ENCODE measurements at regions not wholly inside any gene's neighbourhood (a gene's known extent, or its start where the extent isn't known, plus 50 kb on each side); places are given as distances from the start of the nearest gene placed in this dataset.
"Not testable (repeated sequence)": the region's sequence is repeated elsewhere in the genome, so short reads cannot be mapped to it uniquely, and the experiment has no call there.

DNA sequence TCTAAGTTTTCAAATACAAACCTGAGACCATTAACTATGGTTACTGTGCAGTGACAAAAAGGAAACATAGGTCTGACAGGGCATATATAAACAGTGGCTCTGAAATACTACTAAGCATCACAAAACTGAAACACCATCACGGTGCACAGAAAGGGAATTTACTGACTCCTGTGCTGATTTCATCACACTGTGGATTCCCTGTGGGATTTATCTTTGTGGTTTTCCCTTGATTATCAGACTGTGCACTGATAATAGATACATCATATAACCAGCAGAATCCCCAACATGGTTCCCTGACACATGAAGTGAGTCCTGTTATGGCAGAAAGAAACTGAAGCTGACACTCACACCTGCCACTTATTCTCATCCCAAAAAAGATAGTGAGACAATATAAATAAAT, 676.3 kb upstream of the KCND2 start:
- DNase-seq (ENCODE audit: low spot score): no peak

DNA sequence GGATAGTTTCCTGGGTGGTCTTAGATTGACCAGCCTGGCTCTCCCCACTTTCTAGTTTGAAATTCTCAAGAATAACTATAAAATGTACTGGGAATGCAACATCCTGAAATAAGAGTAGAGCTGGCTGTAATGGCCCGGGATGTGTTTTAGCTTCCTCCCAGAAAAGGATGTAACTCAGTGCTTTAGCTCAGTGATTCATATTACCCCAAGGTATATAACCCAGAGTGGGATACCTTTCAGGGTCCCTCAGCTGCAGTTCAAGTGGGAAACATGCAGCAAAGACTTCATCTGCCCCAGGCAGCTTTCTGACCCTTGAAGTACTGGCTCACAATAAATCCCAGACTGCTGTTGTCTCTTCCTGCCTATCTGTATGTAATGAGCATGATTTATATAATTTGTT, 666.7 kb upstream of the KCND2 start:
- no peak for DNase-seq (ENCODE audit: low spot score)

DNA sequence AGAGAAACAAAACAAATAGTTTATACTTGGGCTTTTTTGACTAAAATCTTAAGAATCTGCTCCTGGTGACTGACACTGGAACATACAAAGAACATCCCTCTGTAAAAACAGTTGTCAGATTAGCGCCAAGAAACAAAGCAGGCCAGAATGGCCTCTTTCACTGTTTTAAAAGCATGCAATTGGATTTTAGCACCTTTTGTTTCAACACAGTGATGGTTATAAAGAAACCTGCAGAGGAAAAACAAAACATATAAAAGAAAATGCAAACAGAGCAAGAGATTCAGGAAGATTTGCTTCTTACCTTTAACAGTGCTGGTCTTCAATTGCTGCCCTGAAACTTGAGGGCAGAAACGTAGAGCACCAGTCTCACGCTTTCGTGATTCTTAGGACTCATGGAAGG, 652.2 kb upstream of the KCND2 start:
- DNase-seq (ENCODE audit: low spot score): no peak

DNA sequence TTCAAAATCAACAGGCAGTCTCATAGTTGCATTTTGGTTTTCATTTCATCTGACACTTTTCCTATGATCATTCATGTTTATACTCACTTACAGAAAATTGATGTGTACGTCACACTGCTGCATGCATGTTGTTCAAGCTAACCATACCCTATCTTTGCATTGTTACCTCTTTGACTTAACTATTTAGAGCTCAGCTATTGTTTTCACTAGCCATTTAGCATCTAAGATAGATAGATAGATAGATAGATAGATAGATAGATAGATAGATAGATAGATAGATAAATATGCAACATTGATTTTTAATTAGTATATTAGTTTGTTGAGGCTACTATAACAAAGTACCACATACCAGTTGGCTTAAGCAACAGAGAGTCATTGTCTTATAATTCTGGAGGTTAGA, 649.5 kb upstream of the KCND2 start:
- no peak for DNase-seq (ENCODE audit: low spot score)

DNA sequence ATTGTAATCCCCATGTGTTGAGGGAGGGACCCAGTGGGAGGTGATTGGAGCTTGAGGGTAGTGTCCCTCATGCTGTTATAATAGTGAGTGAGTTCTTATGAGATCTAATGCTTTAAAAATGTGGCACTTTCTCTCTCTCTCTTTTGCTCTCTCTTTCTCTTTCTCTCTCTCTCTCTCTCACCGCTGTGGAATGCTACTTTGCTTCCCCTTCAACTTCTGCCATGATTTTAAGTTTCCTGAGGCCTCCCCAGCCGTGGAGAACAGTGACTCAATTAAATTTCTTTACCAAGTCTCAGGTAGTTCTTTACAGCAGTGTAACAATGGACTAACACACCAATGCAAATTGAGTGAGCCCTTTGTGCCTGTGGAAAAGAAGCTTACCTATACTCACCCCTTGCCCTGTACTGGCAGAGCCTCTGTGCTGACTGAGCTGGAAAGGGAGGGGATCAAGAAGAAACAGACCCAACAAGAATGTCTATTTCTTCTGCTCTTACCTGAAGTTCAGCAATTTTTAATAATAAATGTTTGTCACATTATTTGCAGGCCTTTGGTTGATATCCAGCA, 642.5 kb upstream of the KCND2 start:
- DNase-seq (ENCODE audit: low spot score): no peak

DNA sequence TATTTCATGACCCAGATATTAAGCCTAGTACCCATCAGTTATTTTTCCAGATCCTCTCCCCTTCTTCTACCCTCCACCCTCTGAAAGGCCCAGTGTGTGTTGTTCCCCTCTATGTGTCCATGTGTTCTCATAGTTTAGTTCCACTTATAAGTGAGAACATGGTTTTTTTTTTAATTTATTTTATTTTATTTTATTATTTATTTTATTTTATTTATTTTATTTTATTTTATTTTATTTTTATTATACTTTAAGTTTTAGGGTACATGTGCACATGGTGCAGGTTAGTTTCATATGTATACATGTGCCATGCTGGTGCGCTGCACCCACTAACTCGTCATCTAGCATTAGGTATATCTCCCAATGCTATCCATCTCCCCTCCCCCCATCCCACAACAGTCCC, 639.2 kb upstream of the KCND2 start:
- not testable (repeated sequence) for DNase-seq (ENCODE audit: low spot score)

DNA sequence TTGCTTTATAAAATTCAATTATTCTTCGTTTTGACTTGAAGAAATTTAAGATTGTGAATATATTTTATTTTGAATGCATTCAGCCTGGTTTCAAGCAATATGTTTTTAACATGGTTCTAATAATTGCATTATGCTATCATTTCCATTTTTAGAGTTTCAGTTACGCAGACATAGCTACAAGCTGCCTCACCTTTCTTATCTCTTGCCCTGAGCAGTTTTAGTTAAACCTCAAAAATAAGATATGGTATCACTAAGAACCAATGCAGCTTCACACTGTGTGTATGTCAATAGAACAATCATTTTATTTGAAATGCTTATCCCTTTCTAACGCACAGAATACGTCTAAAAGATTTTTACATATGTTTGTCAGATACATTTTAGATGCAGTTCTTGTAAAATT, 632.6 kb upstream of the KCND2 start:
- no peak for DNase-seq (ENCODE audit: low spot score)

DNA sequence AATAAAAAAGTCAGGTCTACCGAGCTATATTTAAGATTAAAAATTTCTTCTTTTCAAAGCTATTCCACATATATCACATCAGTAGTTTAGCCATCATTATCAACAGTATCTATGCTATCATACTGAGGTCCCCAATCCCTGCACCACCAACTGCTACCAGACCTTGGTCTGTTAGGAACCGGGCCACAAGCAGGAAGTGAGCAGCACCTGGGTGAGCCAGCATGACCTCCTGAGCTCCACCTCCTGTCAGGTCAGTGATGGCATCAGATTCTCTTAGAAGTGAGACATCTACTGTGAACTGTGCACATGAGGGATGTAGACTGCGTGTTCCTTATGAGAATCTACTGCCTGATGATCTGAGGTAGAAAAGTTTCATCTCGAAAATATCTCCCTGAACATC, 632.1 kb upstream of the KCND2 start:
- DNase-seq (ENCODE audit: low spot score): no peak

DNA sequence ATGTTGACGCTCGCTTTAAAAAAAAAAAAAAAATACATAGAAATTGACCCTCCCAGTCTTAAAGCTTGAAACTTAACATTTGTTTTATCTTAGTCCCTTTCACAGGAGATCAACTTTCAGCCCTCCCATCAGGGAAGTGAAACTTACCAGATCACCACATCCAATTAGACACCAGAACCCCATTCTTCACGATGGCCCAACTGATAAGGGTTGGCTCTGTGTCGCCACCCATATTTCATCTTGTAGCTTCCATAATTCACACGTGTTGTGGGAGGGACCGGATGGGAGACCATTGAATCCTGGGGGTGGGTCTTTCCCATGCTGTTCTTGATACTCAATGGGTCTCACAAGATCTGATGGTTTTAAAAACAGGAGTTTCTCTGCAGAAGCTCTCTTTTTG, 629.4 kb upstream of the KCND2 start:
- DNase-seq (ENCODE audit: low spot score): no peak

DNA sequence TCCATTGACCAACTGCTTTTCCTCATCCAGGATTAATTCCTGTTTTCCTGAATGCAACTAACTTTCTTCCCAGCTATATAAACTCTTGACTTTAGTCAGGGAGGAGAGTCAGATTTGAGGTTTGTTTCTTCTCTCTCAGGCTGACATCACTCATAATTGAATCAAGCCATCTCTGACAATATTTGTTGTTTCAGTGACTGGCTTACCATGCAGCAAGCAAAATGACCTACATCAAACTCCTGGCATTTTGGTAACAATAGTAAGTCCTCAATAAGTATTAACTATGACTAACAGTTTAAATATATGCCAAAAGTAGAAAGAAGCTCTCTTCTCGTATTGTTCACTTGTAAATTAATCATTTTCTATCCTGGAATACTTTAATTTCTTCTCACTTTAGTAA, 625.7 kb upstream of the KCND2 start:
- DNase-seq (ENCODE audit: low spot score): no peak

DNA sequence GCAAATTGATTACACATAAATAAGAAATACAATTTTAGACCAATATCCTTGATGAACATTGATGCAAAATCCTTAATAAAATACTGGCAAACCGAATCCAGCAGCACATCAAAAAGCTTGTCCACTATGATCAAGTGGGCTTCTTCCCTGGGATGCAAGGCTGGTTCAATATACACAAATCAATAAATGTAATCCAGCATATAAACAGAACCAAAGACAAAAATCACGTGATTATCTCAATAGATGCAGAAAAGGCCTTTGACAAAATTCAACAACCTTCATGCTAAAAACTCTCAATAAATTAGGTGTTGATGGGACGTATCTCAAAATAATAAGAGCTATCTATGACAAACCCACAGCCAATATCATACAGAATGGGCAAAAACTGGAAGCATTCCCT, 624.2 kb upstream of the KCND2 start:
- DNase-seq (ENCODE audit: low spot score): not testable (repeated sequence)

DNA sequence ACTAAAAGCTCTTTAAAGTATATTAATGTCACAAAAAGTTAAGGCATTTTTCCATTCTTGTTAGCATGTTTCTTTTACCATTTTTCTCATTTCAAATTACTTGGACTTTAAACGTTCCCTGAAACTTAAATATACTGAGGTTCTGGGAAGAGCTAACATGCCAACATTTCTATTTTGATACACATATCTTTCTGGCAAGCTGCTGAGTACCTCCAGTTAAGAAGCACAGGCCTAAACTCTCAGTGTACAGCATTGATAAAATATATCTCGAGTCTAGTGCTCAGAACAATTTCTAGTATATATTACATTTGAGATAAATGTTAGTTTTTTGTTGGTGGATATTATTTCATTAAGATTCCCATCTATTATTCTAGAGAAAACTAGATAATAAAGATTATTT, 612.9 kb upstream of the KCND2 start:
- no peak for DNase-seq (ENCODE audit: low spot score)

DNA sequence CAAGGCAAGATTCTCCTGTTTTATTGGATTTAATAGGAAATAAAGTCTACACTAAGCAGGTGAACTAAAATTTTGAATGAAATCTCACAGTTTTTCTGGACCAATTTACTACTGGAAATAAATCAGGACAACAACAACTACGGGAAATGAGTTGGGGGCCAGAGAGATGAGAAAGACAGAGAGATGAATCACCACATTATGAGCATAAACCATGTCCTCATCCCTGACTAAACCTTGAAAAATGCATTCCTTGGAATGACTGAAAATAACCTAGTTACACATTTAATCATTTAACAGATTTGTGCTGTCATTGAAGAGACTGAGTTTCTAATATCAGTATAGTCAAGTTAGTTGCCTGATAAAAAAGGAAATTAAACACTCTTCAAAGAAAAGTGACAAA, 608.4 kb upstream of the KCND2 start:
- DNase-seq (ENCODE audit: low spot score): peak; percentile 4

DNA sequence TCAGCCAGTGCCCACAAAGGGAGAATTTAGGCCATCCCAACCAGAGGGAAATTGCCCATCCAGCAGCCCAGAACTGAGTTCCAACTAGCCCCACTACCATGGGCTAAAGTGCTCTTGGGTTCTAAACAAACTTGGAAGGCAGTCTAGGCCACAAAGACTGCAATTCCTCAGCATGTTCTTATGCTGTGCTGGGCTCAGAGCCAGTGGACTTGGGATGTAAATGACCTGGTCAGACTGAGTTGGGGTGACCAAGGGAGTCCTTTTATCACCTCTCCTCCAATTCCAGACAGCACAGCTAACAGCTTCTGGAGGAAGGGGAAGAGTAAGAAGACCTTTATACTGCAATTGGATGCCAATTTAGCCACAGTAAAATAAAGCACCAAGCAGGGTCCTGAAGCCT, 607.2 kb upstream of the KCND2 start:
- no peak for DNase-seq (ENCODE audit: low spot score)

DNA sequence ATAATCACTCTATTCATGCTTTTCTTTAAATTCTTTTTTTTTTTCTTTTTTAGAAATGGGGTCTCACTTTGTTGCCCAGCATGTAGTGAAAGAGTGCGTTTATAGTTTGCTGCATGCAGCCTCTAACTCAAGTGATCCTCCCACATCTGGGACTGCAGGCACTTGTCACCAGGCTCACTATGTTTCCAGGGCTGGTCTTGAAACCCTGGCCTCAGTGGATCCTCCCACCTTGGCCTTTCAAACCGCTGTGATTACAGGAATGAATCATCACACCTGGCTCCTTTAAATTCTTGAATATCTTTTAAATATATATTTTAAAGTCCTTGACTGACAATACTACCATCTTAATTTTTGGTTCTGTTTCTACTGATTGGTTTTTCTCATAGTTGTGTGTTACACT, 591.6 kb upstream of the KCND2 start:
- no peak for DNase-seq (ENCODE audit: low spot score)

DNA sequence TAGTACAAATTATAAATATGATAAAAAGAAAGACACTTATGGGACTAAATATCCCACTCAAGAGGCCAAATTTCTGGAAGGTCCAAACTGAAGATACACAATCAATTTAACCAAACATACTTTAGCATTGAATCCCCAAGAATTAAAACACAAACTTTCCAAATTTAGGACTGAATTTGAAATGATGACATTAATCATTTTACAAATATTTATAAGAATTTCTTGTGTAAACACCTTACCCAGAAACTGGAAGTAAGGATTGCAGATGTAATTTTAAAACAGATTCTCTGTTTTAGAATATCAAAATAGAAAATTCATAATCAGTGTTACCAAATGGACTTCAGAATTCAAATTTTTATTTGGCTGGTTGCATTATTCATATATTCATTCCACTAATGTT, 588.2 kb upstream of the KCND2 start:
- DNase-seq (ENCODE audit: low spot score): no peak

DNA sequence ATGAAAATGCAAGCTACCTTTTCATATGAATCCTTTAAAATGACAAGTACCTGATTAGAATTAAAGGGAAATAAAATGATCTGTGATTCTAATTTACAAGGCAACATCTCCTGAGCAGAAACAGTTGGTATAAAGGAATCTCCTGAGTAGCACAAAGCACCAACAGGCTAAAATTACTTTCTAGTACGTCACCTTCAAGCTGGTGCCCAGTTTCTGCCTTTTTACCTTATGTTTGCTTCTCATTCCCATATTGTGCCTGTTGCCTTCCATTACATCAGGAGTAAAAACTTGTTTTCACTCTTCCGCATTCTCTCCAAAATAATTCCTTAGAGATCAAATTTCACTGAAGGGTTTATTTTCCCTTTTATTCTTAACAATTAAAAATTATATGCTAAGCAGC, 587.1 kb upstream of the KCND2 start:
- no peak for DNase-seq (ENCODE audit: low spot score)

DNA sequence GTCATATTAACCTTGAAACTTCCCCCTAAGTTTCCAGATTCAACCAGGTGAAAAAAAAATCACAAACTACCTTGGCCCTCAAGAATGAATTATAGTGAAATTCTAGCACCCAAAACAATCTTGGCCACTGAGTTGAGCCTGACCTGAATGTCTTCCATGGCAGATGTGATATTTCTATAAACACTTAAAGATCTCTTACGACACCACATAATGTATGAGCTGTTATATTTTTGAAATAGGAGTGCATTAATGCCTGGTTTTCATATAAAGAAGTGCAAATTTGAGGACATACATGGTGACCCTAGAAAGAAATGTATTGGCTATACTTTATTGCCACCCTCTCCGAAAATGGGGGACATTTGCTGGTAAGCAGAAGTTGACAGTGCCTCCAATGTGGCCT, 584.1 kb upstream of the KCND2 start:
- no peak for DNase-seq (ENCODE audit: low spot score)

DNA sequence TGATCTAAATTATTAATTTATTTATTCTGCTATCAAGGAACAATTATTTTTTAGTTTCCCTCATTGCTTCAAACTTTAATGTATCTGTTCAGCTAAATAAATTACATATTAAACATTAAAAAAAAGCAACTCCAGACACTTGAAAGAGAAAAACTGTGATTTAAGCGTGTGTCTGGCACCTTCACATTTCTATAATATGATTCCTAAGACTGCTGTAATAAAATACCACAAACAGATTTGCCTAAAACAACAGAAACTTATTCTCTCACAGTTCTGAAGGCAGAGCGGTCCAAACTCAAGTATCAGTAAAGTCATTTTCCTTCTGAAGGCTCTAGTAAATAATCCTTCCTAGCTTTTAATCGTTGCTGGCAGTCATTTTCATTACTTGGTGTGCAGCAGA, 580.4 kb upstream of the KCND2 start:
- no peak for DNase-seq (ENCODE audit: low spot score)

DNA sequence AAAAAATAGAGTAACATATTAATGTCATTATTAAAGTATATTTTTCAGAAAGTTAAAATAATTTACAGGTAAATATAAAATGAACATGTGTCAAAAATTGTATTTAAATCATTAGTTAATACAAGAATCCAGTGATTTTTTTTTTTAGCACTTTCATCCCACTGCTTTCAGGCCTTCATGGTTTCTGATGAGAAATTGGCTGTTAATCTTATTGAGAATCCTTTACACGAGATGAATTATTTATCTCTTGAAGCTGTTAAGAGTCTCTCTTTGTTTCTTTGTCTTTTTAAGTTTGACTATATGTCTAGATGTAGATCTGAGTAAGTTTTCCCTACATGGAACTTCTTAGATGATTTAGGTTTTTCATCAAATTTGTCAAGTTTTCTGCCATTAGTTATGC, 578.5 kb upstream of the KCND2 start:
- DNase-seq (ENCODE audit: low spot score): no peak

DNA sequence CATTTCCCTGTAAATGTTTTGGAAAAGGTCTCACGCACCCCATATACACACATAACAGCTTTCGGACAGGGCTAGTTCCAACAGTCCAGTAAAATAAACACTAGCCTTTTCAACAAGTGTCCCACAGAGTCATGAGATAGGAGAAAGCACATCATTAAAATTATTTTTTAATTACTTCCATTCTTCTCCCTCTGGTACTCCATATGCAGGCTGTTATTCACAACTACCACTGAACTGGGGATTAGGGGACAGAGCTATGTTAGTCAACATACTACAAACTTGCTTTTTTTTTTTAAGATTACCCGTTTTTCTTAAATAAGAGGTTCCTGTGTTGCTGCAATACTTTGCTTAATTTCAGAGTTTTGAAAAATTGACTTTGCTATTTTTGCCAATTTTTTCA, 576.6 kb upstream of the KCND2 start:
- no peak for DNase-seq (ENCODE audit: low spot score)

DNA sequence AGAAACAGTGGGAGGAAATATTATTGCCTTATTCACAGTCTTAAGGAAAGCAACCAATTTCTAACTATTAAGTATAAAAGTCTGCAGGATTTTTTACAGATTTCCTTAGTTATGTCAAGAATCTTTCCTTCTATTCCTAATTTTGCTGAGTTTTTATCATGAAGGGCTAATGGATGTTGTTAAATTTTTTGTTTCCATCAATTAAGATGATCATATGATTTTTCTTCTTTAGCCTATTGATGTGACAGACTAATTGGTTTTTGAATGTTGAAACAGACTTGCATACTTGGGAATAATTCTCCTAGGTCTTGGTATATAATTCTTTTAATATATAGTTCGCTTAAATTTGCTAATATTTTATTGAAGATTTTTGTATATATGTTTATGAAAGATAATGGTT, 569.1 kb upstream of the KCND2 start:
- DNase-seq (ENCODE audit: low spot score): no peak

DNA sequence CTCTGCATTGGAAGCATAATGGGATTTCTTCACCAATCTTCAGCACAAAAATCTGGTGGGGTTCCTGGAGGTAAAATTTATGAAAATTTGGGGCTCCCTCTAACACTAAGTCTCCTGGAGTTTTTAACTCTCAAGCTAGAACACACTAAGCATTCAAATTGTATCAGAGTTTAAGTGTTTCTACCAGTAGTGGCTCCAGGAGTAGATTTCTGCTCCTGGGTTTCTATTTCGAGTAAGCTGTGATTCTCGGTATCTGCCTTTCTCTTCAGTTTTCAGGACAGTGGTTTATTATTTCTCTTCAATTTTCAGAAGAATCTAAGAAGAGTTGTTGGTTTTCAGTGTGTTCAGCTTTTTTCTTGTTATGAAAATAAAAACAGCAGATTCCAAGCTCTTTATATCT, 566.4 kb upstream of the KCND2 start:
- no peak for DNase-seq (ENCODE audit: low spot score)

DNA sequence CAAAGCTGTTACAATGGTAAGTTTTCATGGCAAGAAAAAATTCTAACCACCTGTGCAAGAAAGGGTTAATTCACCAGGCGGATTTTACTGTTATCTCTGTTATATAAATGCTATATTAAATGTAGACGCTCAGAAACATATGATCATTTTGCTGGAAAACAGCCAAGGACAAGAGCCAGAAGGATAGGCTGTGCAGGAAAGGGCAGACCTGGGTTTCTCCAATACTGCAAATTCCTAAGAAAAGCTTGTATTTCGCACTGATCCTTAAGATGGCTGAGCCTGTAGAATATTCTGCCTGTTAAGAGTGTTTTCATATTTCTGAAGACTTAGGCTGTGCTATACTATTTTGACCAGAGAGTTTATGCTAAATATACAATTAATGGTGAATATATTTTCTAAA, 564.1 kb upstream of the KCND2 start:
- no peak for DNase-seq (ENCODE audit: low spot score)

DNA sequence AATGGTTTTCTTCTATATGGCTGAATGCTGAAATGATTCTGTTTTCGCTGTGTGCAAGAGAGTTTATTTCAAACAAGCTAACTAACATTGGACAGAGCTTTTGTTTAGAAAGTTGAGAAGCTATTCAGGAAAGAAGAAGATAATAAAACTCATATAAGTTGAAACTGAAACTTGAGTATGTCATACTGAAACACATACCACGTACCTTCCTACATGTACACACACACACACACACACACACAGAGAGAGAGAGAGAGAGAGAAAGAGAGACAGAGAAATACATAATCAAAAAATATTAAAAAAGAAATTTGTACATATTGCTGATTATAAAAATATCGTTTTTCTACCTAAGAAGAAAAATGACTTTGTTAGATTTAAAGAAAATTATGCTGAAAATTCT, 561.9 kb upstream of the KCND2 start:
- DNase-seq (ENCODE audit: low spot score): no peak

Data from AG08396 (cell line).